ENCODE measurements at regions not wholly inside any gene's neighbourhood (a gene's known extent, or its start where the extent isn't known, plus 50 kb on each side); places are given as distances from the start of the nearest gene placed in this dataset.

DNA sequence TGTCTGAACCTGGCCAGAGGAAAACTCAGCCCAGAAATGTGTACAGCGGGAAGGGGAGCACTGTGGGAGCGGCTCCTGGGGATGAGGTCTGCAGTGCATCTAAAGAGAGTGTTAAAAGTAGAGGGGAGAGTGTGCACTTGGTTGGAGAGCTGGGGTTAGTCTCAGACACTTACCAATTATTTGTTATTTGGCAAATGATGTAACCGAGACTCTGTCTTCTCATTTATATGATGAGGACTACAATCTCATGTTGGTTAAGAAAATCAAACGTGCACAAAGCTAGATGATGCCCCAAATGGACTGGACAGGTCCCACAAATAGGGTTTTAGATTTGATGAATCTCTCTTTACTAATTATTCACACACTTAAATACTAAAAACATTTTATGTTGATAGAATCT, 962.4 kb downstream of the GATA3 start:
- no peaks in the 10 kb centered on the region for H3K36me3 ChIP-seq (ENCODE audit: insufficient read depth, low read length)
- Mint-ChIP-seq H3K36me3 (ENCODE audit: low read depth, unreplicated experiment) (no peaks in the 10 kb centered on the region), H3K27ac (ENCODE audit: unreplicated experiment) (no peak overlapping the region), H3K4me3 (ENCODE audit: unreplicated experiment) (no peak overlapping the region), H3K27me3 (ENCODE audit: low read depth, unreplicated experiment) (peaks cover 1% of the 10 kb centered on the region), H3K9me3 (ENCODE audit: unreplicated experiment) (no peaks in the 10 kb centered on the region), H3K4me1 (ENCODE audit: low read depth, unreplicated experiment) (peaks cover 13% of the 10 kb centered on the region)
- no peak overlapping the region for H3K4me3 ChIP-seq (ENCODE audit: insufficient read depth, low read depth, low read length)
- no peaks in the 10 kb centered on the region for H3K4me1 ChIP-seq (ENCODE audit: insufficient read depth, low read length)
- no peaks in the 10 kb centered on the region for H4K20me1 ChIP-seq (ENCODE audit: insufficient read depth, low read length)
- no peaks in the 10 kb centered on the region for H3K27me3 ChIP-seq (ENCODE audit: insufficient read depth, low read length)
- no peaks in the 10 kb centered on the region for H3K79me2 ChIP-seq (ENCODE audit: insufficient read depth, low read length)
- H3K4me2 ChIP-seq (ENCODE audit: low read length), result no peak overlapping the region
- no peak overlapping the region for H3K9ac ChIP-seq (ENCODE audit: low read length)
- no peaks in the 10 kb centered on the region for H3K9me3 ChIP-seq (ENCODE audit: insufficient read depth, low read depth, low read length)
- DNase-seq (ENCODE audit: low read depth) (no peak), FAIRE-seq (no peak)
- H2AFZ ChIP-seq (ENCODE audit: low read depth, low read length), result no peak overlapping the region
- H3K27ac ChIP-seq (ENCODE audit: low read depth, low read length), result no peak overlapping the region
- TF ChIP-seq CTCF (IDR thresholded peaks at IDR 0.05; ENCODE audit: insufficient read depth, low read depth, low read length), result no peak
- TF ChIP-seq EZH2 (IDR thresholded peaks at IDR 0.05; ENCODE audit: insufficient read depth, low read length), result no peak

DNA sequence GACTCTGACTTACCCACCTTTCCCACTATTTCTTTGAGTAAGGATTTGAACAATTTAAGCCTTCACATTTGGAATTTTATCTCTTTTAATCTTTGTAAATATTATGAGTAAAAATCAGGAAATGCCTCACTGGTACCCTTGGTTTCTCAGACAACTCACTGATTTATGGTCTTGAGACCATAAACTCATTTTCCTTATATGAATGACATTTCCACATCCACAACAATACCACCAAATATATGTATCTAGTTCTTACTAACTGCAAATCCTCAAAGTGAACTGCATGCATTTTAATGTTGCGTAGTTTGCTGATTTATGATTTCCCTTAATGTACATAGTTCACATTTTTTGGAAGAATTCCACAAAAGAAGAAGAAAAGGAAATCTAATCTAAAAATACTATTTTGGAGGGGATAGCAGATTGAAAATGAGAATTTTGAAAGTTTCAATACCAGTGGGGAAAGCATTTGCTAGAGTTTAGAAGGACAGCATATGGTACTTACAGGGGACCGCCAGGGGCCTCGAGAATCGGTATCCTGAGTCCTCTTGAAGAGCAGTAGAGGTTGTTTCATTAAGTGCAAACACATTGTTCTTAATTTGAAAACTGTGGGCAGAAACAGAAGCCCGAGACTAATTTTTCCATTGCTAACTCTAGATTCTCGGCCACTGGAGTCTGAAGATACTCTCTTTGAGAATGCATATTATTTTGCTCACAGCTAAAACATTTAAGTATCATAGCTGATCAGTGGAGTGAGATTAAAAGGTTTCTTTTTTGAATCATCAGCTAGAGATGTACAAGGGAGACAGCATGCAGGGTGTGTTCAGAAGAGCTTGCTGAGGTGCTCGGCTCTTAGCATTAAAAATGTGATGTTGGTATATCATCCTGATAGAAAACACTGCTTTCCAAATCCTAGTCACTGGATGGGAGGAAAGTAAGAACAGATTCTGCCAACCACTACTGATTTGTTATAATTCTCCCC, 964.0 kb downstream of the GATA3 start:
- no peak for FAIRE-seq
- H3K4me2 ChIP-seq (ENCODE audit: low read length), result no peak overlapping the region
- H3K4me3 ChIP-seq (ENCODE audit: insufficient read depth, low read depth, low read length), result no peak overlapping the region
- H3K4me1 ChIP-seq (ENCODE audit: insufficient read depth, low read length), result no peaks in the 10 kb centered on the region
- Mint-ChIP-seq H3K4me1 (ENCODE audit: low read depth, unreplicated experiment) (peaks cover 7% of the 10 kb centered on the region), H3K27me3 (ENCODE audit: low read depth, unreplicated experiment) (peaks cover 1% of the 10 kb centered on the region), H3K27ac (ENCODE audit: unreplicated experiment) (no peak overlapping the region), H3K36me3 (ENCODE audit: low read depth, unreplicated experiment) (no peaks in the 10 kb centered on the region), H3K4me3 (ENCODE audit: unreplicated experiment) (no peak overlapping the region), H3K9me3 (ENCODE audit: unreplicated experiment) (no peaks in the 10 kb centered on the region)
- no peaks in the 10 kb centered on the region for H3K9me3 ChIP-seq (ENCODE audit: insufficient read depth, low read depth, low read length)
- TF ChIP-seq CTCF (IDR thresholded peaks at IDR 0.05; ENCODE audit: insufficient read depth, low read depth, low read length) (no peak), EZH2 (IDR thresholded peaks at IDR 0.05; ENCODE audit: insufficient read depth, low read length) (no peak)
- no peak for DNase-seq (ENCODE audit: low read depth)
- no peak overlapping the region for H3K27ac ChIP-seq (ENCODE audit: low read depth, low read length)
- H3K27me3 ChIP-seq (ENCODE audit: insufficient read depth, low read length), result no peaks in the 10 kb centered on the region
- no peaks in the 10 kb centered on the region for H4K20me1 ChIP-seq (ENCODE audit: insufficient read depth, low read length)
- no peak overlapping the region for H2AFZ ChIP-seq (ENCODE audit: low read depth, low read length)
- no peak overlapping the region for H3K9ac ChIP-seq (ENCODE audit: low read length)
- H3K36me3 ChIP-seq (ENCODE audit: insufficient read depth, low read length), result no peaks in the 10 kb centered on the region
- H3K79me2 ChIP-seq (ENCODE audit: insufficient read depth, low read length), result no peaks in the 10 kb centered on the region

- FAIRE-seq (no peak), DNase-seq (ENCODE audit: low read depth) (no peak)
- no peak overlapping the region for H3K4me3 ChIP-seq (ENCODE audit: insufficient read depth, low read depth, low read length)
- Mint-ChIP-seq H3K36me3 (ENCODE audit: low read depth, unreplicated experiment) (no peaks in the 10 kb centered on the region), H3K4me1 (ENCODE audit: low read depth, unreplicated experiment) (no peaks in the 10 kb centered on the region), H3K27ac (ENCODE audit: unreplicated experiment) (no peak overlapping the region), H3K4me3 (ENCODE audit: unreplicated experiment) (no peak overlapping the region), H3K27me3 (ENCODE audit: low read depth, unreplicated experiment) (no peaks in the 10 kb centered on the region), H3K9me3 (ENCODE audit: unreplicated experiment) (no peaks in the 10 kb centered on the region)
- no peaks in the 10 kb centered on the region for H4K20me1 ChIP-seq (ENCODE audit: insufficient read depth, low read length)
- H3K4me2 ChIP-seq (ENCODE audit: low read length), result no peak overlapping the region
- H3K9ac ChIP-seq (ENCODE audit: low read length), result no peak overlapping the region
- H3K27me3 ChIP-seq (ENCODE audit: insufficient read depth, low read length), result no peaks in the 10 kb centered on the region
- no peak overlapping the region for H2AFZ ChIP-seq (ENCODE audit: low read depth, low read length)
- H3K4me1 ChIP-seq (ENCODE audit: insufficient read depth, low read length), result no peaks in the 10 kb centered on the region
- no peaks in the 10 kb centered on the region for H3K36me3 ChIP-seq (ENCODE audit: insufficient read depth, low read length)
- H3K79me2 ChIP-seq (ENCODE audit: insufficient read depth, low read length), result no peaks in the 10 kb centered on the region
- no peak for TF ChIP-seq CTCF (IDR thresholded peaks at IDR 0.05; ENCODE audit: insufficient read depth, low read depth, low read length)
- no peak for TF ChIP-seq EZH2 (IDR thresholded peaks at IDR 0.05; ENCODE audit: insufficient read depth, low read length)
- no peak overlapping the region for H3K27ac ChIP-seq (ENCODE audit: low read depth, low read length)
- H3K9me3 ChIP-seq (ENCODE audit: insufficient read depth, low read depth, low read length), result no peaks in the 10 kb centered on the region
Observed at GRCh38 chr10:9023206-9023605, 968.7 kb downstream of the GATA3 start.
